B cell (primary cell): ENCODE measurements at regions not wholly inside any gene's neighbourhood (a gene's known extent, or its start where the extent isn't known, plus 50 kb on each side); places are given as distances from the start of the nearest gene placed in this dataset.

Experiments used
- ATAC-seq: fragments of 200-7000 bp; cut with Tn5 transposase; one replicate; pipeline ENCODE4 v1.10.0; 2021; ENCODE audit warnings: low read depth, mild to moderate bottlenecking, moderate number of reproducible peaks, moderate library complexity
- CTCF ChIA-PET: fragments of 350-600 bp; sonication (Branson Sonifier 250); formaldehyde crosslinking; loops from one replicate; lab custom pipeline; 2021; ENCODE audit warnings: antibody characterized with exemption, inconsistent platforms; lab: Charles Lee
- POLR2A ChIA-PET: fragments of 350-600 bp; sonication (Branson Sonifier 250); formaldehyde crosslinking; loops from one replicate; lab custom pipeline; 2021; ENCODE audit warnings: antibody characterized with exemption; lab: Charles Lee
- DNase-seq: peaks from one replicate; pipeline ENCODE4 v3.0.0; 2013
- H2AFZ ChIP-seq: 2 replicates; pipeline ENCODE4 v1.6.1; 2012; ENCODE audit warnings: mild to moderate bottlenecking, low read depth, low read length; ENCODE audit not compliant: insufficient read depth, poor library complexity, severe bottlenecking
- H3K27ac ChIP-seq, 2 donors: 1 replicate in 1 of 2; 2 replicates in 1 of 2; pipeline ENCODE4 v1.5.1; 2012 to 2013; ENCODE audit warnings: low read length in 2 of 2, mild to moderate bottlenecking in 2 of 2, moderate library complexity in 1 of 2
- H3K27me3 ChIP-seq, 4 experiments: fragments of 200-600 bp in 1 of 4; sonication (generic) in 1 of 4; replicated peaks in 1 of 4; 1 replicate in 2 of 4; 2 replicates in 2 of 4; pipeline versions ENCODE4 v1.6.1 to v1.7.0; 2013 to 2016; ENCODE audit warnings: low read length in 3 of 4, mild to moderate bottlenecking in 2 of 4, mixed read lengths in 1 of 4, moderate library complexity in 1 of 4; ENCODE audit not compliant: insufficient read depth in 4 of 4, control insufficient read depth in 3 of 4; ENCODE audit errors: control extremely low read depth in 1 of 4
- H3K36me3 ChIP-seq, 2 experiments: replicated peaks in 1 of 2; 1 replicate in 1 of 2; 2 replicates in 1 of 2; pipeline versions ENCODE4 v1.6.1 to v1.7.1; 2013; ENCODE audit warnings: low read length in 1 of 2; ENCODE audit not compliant: insufficient read depth in 2 of 2, control insufficient read depth in 1 of 2; ENCODE audit errors: control extremely low read depth in 1 of 2, extremely low read depth in 1 of 2
- H3K4me1 ChIP-seq, 2 donors: fragments of 200-600 bp in 1 of 2; sonication (generic) in 1 of 2; 1 replicate in 1 of 2; 2 replicates in 1 of 2; pipeline versions ENCODE4 v1.5.1 to v1.6.1; 2013 to 2017; ENCODE audit warnings: low read length in 2 of 2; ENCODE audit not compliant: control insufficient read depth in 2 of 2, insufficient read depth in 2 of 2
- H3K4me2 ChIP-seq: replicated peaks from 2 replicates; pipeline ENCODE3; 2012; ENCODE audit warnings: mild to moderate bottlenecking, low read depth, low read length; ENCODE audit not compliant: poor library complexity, severe bottlenecking
- H3K4me3 ChIP-seq, 5 experiments: fragments of 200-600 bp in 1 of 5; sonication (generic) in 1 of 5; 1 replicate in 3 of 5; 2 replicates in 2 of 5; pipeline versions ENCODE4 v1.5.1 to v1.7.0; 2011 to 2016; ENCODE audit warnings: low read length in 4 of 5, mild to moderate bottlenecking in 4 of 5, low read depth in 2 of 5, control low read depth in 1 of 5, moderate library complexity in 1 of 5; ENCODE audit not compliant: insufficient read depth in 1 of 5; ENCODE audit errors: control extremely low read depth in 1 of 5, extremely low read depth in 1 of 5
- H3K79me2 ChIP-seq: fragments of 200-600 bp; sonication (generic); one replicate; pipeline ENCODE4 v1.6.0; 2016; ENCODE audit warnings: low read length; ENCODE audit not compliant: control insufficient read depth, insufficient read depth
- H3K9ac ChIP-seq: fragments of 200-600 bp; sonication (generic); 2 replicates; pipeline ENCODE4 v1.6.1; 2017; ENCODE audit warnings: mild to moderate bottlenecking, low read length, moderate library complexity
- H3K9me3 ChIP-seq, 3 donors: one replicate each; pipeline versions ENCODE4 v1.6.1 to v1.7.1; 2013; ENCODE audit warnings: low read length in 2 of 3; ENCODE audit not compliant: control insufficient read depth in 2 of 3, insufficient read depth in 1 of 3; ENCODE audit errors: control extremely low read depth in 1 of 3
- H4K20me1 ChIP-seq: 2 replicates; pipeline ENCODE4 v1.6.0; 2012; ENCODE audit warnings: mild to moderate bottlenecking, low read length; ENCODE audit not compliant: insufficient read depth, control insufficient read depth, poor library complexity, severe bottlenecking
- H3K27ac Mint-ChIP-seq: one replicate; pipeline ENCODE4 v1.8.0; 2021; ENCODE audit warnings: mixed read lengths
- H3K27me3 Mint-ChIP-seq: one replicate; pipeline ENCODE4 v1.8.0; 2021; ENCODE audit warnings: mixed read lengths
- H3K4me1 Mint-ChIP-seq: one replicate; pipeline ENCODE4 v1.8.0; 2021; ENCODE audit warnings: mixed read lengths
- H3K4me3 Mint-ChIP-seq: one replicate; pipeline ENCODE4 v1.8.0; 2021; ENCODE audit warnings: mixed read lengths
- H3K9me3 Mint-ChIP-seq: one replicate; pipeline ENCODE4 v1.8.0; 2022; ENCODE audit warnings: mixed read lengths; ENCODE audit not compliant: insufficient read depth
- CTCF ChIP-seq: fragments of 200-600 bp; IDR thresholded peaks from one replicate; pipeline ENCODE4 v1.8.0; 2022; ENCODE audit warnings: antibody characterized with exemption, mild to moderate bottlenecking
- EZH2 ChIP-seq: IDR thresholded peaks from 2 replicates; pipeline ENCODE4 v1.6.1; 2012; ENCODE audit warnings: borderline replicate concordance, low read depth, mild to moderate bottlenecking, moderate library complexity, low read length; ENCODE audit not compliant: insufficient read depth, poor library complexity, severe bottlenecking
- WGBS: methylation state at CpG from one replicate; pipeline ENCODE4 v1.1.5; 2013; ENCODE audit warnings: missing lambda C conversion rate; ENCODE audit not compliant: insufficient coverage; 5-methylcytosine and 5-hydroxymethylcytosine counted together
- intact Hi-C: fragments of 100-400 bp; cut with micrococcal nuclease; formaldehyde crosslinking; loops from one replicate; pipeline ENCODE4 v1.10.0; 2022

- H3K79me2 ChIP-seq = no peaks in the 10 kb centered on the region
- Mint-ChIP-seq H3K4me3 (no peak overlapping the region), H3K27ac (no peak overlapping the region), H3K27me3 (no peaks in the 10 kb centered on the region), H3K4me1 (no peaks in the 10 kb centered on the region), H3K9me3 (peaks cover 2% of the 10 kb centered on the region)
- no peak overlapping the region for H3K27ac ChIP-seq
- no peaks in the 10 kb centered on the region for H4K20me1 ChIP-seq
- no peak overlapping the region for H3K4me3 ChIP-seq
- intact Hi-C loops = no loop called here
- ATAC-seq (no peak), DNase-seq (peak; percentile 2)
- no peaks in the 10 kb centered on the region for H3K4me1 ChIP-seq
- no peaks in the 10 kb centered on the region for H3K36me3 ChIP-seq
- CTCF ChIA-PET = no interaction called here
- H3K4me2 ChIP-seq = no peak overlapping the region
- POLR2A ChIA-PET = no interaction called here
- no peaks in the 10 kb centered on the region for H3K9me3 ChIP-seq
- no peaks in the 10 kb centered on the region for H3K27me3 ChIP-seq
- 92% methylated on average over 1 of the region's 1 CpG for WGBS
- TF ChIP-seq CTCF (no peak), EZH2 (no peak)
- no peak overlapping the region for H2AFZ ChIP-seq
- no peak overlapping the region for H3K9ac ChIP-seq
Observed at GRCh38 chr1:239672256-239672655, 285.9 kb downstream of the CHRM3 start.

GRCh38 chr1:239675735-239676134, 289.4 kb downstream of the CHRM3 start:
- ChIA-PET CTCF (no interaction called here), POLR2A (no interaction called here)

More at GRCh38 chr1:239675735-239676134, 289.4 kb downstream of the CHRM3 start:
- Histone ChIP-seq H2AFZ (no peak overlapping the region), H3K79me2 (no peaks in the 10 kb centered on the region), H3K27me3 (no peaks in the 10 kb centered on the region), H3K4me1 (no peaks in the 10 kb centered on the region), H3K36me3 (no peaks in the 10 kb centered on the region), H3K4me3 (no peak overlapping the region), H3K27ac (no peak overlapping the region), H3K4me2 (no peak overlapping the region), H3K9ac (no peak overlapping the region), H4K20me1 (no peaks in the 10 kb centered on the region), H3K9me3 (no peaks in the 10 kb centered on the region)
- DNase-seq (no peak), ATAC-seq (no peak)
- Mint-ChIP-seq H3K27ac (no peak overlapping the region), H3K9me3 (peaks cover 2% of the 10 kb centered on the region), H3K4me1 (no peaks in the 10 kb centered on the region), H3K27me3 (no peaks in the 10 kb centered on the region), H3K4me3 (no peak overlapping the region)
- intact Hi-C loops = no loop called here
- TF ChIP-seq CTCF (no peak), EZH2 (no peak)
- WGBS = no CpG with 5 or more reads among the region's 2 CpGs
